Parathyroid adenoma (tissue), 2 donors: ENCODE measurements at regions not wholly inside any gene's neighbourhood (a gene's known extent, or its start where the extent isn't known, plus 50 kb on each side); places are given as distances from the start of the nearest gene placed in this dataset.

Experiments
- H2AFZ ChIP-seq: fragments of 300-600 bp; sonication (generic); one replicate; pipeline ENCODE4 v1.7.0; 2017; ENCODE audit warnings: antibody characterized with exemption, mild to moderate bottlenecking
- H3K27ac ChIP-seq: fragments of 300-600 bp; sonication (generic); one replicate; pipeline ENCODE4 v1.7.0; 2017
- H3K27me3 ChIP-seq: fragments of 300-600 bp; sonication (generic); one replicate; pipeline ENCODE4 v1.7.0; 2017; ENCODE audit warnings: low read length; ENCODE audit not compliant: control insufficient read depth, insufficient read depth
- H3K36me3 ChIP-seq: fragments of 300-600 bp; sonication (generic); one replicate; pipeline ENCODE4 v1.7.0; 2017; ENCODE audit warnings: low read length; ENCODE audit not compliant: control insufficient read depth, insufficient read depth
- H3K4me1 ChIP-seq: fragments of 300-600 bp; sonication (generic); one replicate; pipeline ENCODE4 v1.7.0; 2017; ENCODE audit warnings: control low read depth
- H3K4me2 ChIP-seq: fragments of 300-600 bp; sonication (generic); one replicate; pipeline ENCODE4 v1.7.0; 2017; ENCODE audit warnings: low read length
- H3K4me3 ChIP-seq: fragments of 300-600 bp; sonication (generic); one replicate; pipeline ENCODE4 v1.7.0; 2017; ENCODE audit warnings: low read depth, low read length
- H3K79me2 ChIP-seq: fragments of 300-600 bp; sonication (generic); one replicate; pipeline ENCODE4 v1.7.0; 2017; ENCODE audit warnings: control low read depth
- H3K9ac ChIP-seq: fragments of 300-600 bp; sonication (generic); one replicate; pipeline ENCODE4 v1.7.0; 2017; ENCODE audit warnings: mild to moderate bottlenecking
- H3K9me3 ChIP-seq: fragments of 300-600 bp; sonication (generic); one replicate; pipeline ENCODE4 v1.7.0; 2017; ENCODE audit warnings: low read length; ENCODE audit not compliant: control insufficient read depth
- TF ChIP-seq, protein P1 (sequence below): fragments of 300-600 bp; sonication (generic); IDR thresholded peaks from one replicate; pipeline ENCODE4 v1.7.0; 2017; ENCODE audit warnings: antibody characterized with exemption, mild to moderate bottlenecking
- donor health status: primary hyperparathyroidism.

DNA sequence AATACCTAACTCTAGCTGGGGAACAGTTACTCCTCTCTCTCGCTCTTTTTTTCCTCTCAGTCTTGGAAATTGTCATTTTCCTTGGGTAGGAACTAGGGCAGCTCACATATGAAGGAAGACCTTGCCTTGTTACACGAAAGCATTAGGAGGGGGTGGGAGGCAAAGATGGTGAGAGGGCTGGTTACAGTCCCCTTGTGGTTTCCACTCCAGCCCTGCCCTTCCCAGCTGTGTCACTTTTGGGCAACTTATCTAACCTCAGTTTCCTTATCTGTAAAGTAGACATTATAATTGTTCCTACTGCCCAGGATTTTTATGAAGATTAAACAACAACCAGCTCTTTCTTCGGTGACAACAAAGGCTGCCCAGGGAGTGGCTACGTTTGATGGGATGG, 196.2 kb upstream of the CLINT1 start:
- no peak overlapping the region for H3K9ac ChIP-seq
- no peaks in the 10 kb centered on the region for H3K27me3 ChIP-seq
- H3K27ac ChIP-seq: no peak overlapping the region
- no peaks in the 10 kb centered on the region for H3K9me3 ChIP-seq
- H3K4me3 ChIP-seq: no peak overlapping the region
- H2AFZ ChIP-seq: no peak overlapping the region
- H3K4me2 ChIP-seq: no peak overlapping the region
- H3K79me2 ChIP-seq: no peaks in the 10 kb centered on the region
- TF ChIP-seq, protein P1, sequence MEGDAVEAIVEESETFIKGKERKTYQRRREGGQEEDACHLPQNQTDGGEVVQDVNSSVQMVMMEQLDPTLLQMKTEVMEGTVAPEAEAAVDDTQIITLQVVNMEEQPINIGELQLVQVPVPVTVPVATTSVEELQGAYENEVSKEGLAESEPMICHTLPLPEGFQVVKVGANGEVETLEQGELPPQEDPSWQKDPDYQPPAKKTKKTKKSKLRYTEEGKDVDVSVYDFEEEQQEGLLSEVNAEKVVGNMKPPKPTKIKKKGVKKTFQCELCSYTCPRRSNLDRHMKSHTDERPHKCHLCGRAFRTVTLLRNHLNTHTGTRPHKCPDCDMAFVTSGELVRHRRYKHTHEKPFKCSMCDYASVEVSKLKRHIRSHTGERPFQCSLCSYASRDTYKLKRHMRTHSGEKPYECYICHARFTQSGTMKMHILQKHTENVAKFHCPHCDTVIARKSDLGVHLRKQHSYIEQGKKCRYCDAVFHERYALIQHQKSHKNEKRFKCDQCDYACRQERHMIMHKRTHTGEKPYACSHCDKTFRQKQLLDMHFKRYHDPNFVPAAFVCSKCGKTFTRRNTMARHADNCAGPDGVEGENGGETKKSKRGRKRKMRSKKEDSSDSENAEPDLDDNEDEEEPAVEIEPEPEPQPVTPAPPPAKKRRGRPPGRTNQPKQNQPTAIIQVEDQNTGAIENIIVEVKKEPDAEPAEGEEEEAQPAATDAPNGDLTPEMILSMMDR: no peak
- H3K4me1 ChIP-seq: peaks cover 9% of the 10 kb centered on the region
- H3K36me3 ChIP-seq: no peaks in the 10 kb centered on the region

DNA sequence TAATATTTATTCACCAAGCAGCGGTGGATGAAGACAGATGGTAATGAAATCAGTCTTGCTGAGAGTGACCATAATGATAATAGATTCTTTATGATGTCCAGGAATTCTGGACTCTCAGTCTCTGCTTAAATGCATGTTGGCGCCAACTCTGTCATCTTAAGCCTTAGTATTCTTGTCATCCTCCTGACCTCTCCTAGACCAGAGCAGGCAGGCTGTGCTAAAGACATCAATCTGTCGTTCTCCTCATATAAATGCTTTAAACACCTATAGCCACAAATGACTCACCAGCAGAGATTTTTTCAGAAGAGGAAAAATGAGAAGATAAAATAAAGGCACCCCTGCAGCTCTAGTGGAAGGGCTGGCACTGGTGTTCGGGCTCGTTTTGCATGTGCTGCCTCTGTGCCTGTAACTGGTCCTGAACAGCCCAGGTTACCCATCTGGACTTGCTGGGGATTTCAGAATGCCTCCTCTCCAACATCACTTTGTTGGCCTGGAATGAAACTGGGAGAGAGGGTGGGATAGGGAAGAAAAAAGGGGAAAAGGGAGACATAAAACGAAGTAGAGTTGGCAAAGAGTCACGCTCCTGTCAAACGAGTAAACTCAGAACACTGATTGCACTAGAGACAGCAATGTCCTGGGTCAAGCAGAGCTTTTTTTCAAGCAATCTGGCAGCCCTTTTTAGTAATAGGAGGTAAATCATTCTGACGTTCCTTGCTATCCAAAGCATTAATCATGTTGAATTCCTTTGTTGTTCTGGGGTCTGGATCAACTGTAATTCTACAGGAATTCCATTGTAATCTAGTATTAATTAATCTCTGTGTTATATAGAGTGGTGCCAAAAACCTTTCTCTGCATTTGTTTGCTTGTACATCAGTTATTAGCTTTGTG, 195.5 kb upstream of the CLINT1 start:
- Histone ChIP-seq H3K27ac (no peak overlapping the region), H2AFZ (peak overlapping the region; percentile 27), H3K79me2 (no peaks in the 10 kb centered on the region), H3K9ac (no peak overlapping the region), H3K9me3 (no peaks in the 10 kb centered on the region), H3K27me3 (no peaks in the 10 kb centered on the region), H3K36me3 (no peaks in the 10 kb centered on the region), H3K4me2 (no peak overlapping the region), H3K4me3 (no peak overlapping the region), H3K4me1 (peaks cover 9% of the 10 kb centered on the region)
- TF ChIP-seq, protein P1: no peak

DNA sequence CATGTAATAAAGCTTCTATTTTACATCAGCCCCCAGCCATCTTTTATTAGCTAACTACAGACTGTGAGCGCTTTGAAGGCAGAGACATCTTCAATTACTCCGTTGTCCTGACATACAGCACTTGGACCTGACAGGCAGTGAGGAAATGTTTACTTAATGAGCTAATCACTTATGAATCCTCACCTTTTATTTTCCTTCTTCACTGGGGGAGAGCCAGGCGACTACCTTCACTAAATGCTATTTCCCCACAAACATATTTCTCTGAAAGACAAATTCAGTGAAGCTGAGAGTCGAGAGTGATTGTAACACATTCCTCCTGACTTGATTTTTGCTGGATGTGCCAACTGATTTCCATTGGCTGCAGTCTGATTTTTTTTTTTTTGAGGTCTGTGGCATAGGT, 192.1 kb upstream of the CLINT1 start:
- TF ChIP-seq, protein P1: no peak
- no peaks in the 10 kb centered on the region for H3K9me3 ChIP-seq
- no peaks in the 10 kb centered on the region for H3K79me2 ChIP-seq
- H3K9ac ChIP-seq: no peak overlapping the region
- no peak overlapping the region for H3K4me2 ChIP-seq
- no peaks in the 10 kb centered on the region for H3K27me3 ChIP-seq
- H2AFZ ChIP-seq: no peak overlapping the region
- H3K4me3 ChIP-seq: no peak overlapping the region
- peaks cover 9% of the 10 kb centered on the region for H3K4me1 ChIP-seq
- H3K36me3 ChIP-seq: no peaks in the 10 kb centered on the region
- H3K27ac ChIP-seq: no peak overlapping the region

DNA sequence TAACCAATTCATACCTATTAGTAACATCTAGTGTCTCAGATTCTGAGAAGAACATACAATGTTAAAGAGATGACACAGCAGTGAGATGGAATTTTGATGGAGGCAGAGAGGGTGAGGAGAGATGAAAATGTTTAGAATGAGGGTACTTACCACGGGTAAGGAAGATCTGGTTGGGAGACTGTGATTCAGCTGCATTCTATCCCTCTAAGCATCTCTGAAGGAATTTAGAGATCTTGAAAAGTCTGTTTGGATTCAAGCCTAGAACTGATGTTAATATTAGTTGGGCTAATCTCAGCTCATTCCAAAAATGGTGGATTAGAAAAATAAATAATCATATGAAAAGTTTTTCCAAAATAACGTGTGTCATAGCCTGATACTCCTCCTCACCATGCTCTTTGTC, 191.5 kb upstream of the CLINT1 start:
- Histone ChIP-seq H3K27me3 (no peaks in the 10 kb centered on the region), H3K79me2 (no peaks in the 10 kb centered on the region), H3K27ac (no peak overlapping the region), H3K36me3 (no peaks in the 10 kb centered on the region), H3K9ac (no peak overlapping the region), H3K4me2 (no peak overlapping the region), H3K4me3 (no peak overlapping the region), H3K9me3 (no peaks in the 10 kb centered on the region), H3K4me1 (peaks cover 8% of the 10 kb centered on the region), H2AFZ (no peak overlapping the region)
- TF ChIP-seq, protein P1: no peak

DNA sequence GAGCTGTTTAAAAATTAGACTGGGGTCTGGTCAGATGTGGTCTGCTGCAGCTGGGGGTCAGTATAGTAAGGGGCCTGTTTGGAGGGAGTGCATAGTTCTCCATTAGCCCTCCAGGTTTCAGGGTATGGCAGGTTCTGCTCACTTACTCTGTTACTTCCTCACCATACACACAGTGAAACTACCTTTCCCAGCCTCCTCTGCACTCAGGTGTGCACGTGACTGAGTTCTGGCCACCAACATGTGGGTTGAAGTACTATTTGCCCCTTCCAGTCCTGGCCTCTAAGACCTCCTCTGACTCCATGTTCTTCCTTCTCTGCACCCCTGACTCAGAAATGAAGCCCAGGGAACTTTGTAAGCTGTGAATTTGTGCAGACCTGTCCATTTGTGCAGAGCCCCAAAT, 190.5 kb upstream of the CLINT1 start:
- no peaks in the 10 kb centered on the region for H3K9me3 ChIP-seq
- H3K4me2 ChIP-seq: no peak overlapping the region
- no peak overlapping the region for H3K4me3 ChIP-seq
- no peaks in the 10 kb centered on the region for H3K79me2 ChIP-seq
- H3K36me3 ChIP-seq: no peaks in the 10 kb centered on the region
- H3K4me1 ChIP-seq: no peaks in the 10 kb centered on the region
- no peak overlapping the region for H3K27ac ChIP-seq
- H3K27me3 ChIP-seq: no peaks in the 10 kb centered on the region
- H2AFZ ChIP-seq: no peak overlapping the region
- TF ChIP-seq, protein P1: no peak
- H3K9ac ChIP-seq: no peak overlapping the region
